ENCODE measurements at regions not wholly inside any gene's neighbourhood (a gene's known extent, or its start where the extent isn't known, plus 50 kb on each side); places are given as distances from the start of the nearest gene placed in this dataset.

GRCh38 chr12:54126696-54127537 is 61.9 kb downstream of the SMUG1 start:
- intact Hi-C loops (cut with micrococcal nuclease), result no loop called here
- 3% methylated on average over 14 of the region's 31 CpGs for WGBS (ENCODE audit: insufficient coverage)
- peaks cover 16% of the 10 kb centered on the region for H3K4me1 Mint-ChIP-seq

More at GRCh38 chr12:54126696-54127537, 61.9 kb downstream of the SMUG1 start:
- peak overlapping the region; percentile 77 for H3K4me3 Mint-ChIP-seq
- Histone ChIP-seq H3K9me3 (ENCODE audit: control extremely low read depth in 1 of 3, control insufficient read depth in 2 of 3, insufficient read depth in 1 of 3, low read length in 2 of 3) (peaks cover 0 to 15% (median 1%) of the 10 kb centered on the region in 3 donors), H4K20me1 (ENCODE audit: control insufficient read depth, insufficient read depth, low read length, poor library complexity, severe bottlenecking) (no peaks in the 10 kb centered on the region), H3K27me3 (replicated peaks in 1 of 4; ENCODE audit: control extremely low read depth in 1 of 4, control insufficient read depth in 3 of 4, insufficient read depth in 4 of 4, low read length in 3 of 4) (peaks cover 0 to 55% (median 26%) of the 10 kb centered on the region in 4 experiments), H3K27ac (ENCODE audit: low read length in 2 of 2) (no peak overlapping the region), H2AFZ (ENCODE audit: insufficient read depth, low read depth, low read length, poor library complexity, severe bottlenecking) (peak overlapping the region; percentile 63), H3K4me3 (ENCODE audit: control extremely low read depth in 1 of 5, extremely low read depth in 1 of 5, insufficient read depth in 1 of 5, low read depth in 2 of 5, low read length in 4 of 5) (peak overlapping the region in 4 of 5 experiments; percentile 13 to 57 (median 42)), H3K4me1 (ENCODE audit: control insufficient read depth in 2 of 2, insufficient read depth in 2 of 2, low read length in 2 of 2) (peaks cover 18 to 22% of the 10 kb centered on the region in 2 donors), H3K4me2 (replicated peaks; ENCODE audit: low read depth, low read length, poor library complexity, severe bottlenecking) (peak overlapping the region; percentile 80), H3K79me2 (ENCODE audit: control insufficient read depth, insufficient read depth, low read length) (no peaks in the 10 kb centered on the region), H3K36me3 (replicated peaks in 1 of 2; ENCODE audit: control extremely low read depth in 1 of 2, control insufficient read depth in 1 of 2, extremely low read depth in 1 of 2, insufficient read depth in 2 of 2, low read length in 1 of 2) (no peaks in the 10 kb centered on the region), H3K9ac (ENCODE audit: low read length) (peak overlapping the region; percentile 45)
- TF ChIP-seq CTCF (IDR thresholded peaks at IDR 0.05) (no peak), EZH2 (IDR thresholded peaks at IDR 0.05; ENCODE audit: borderline replicate concordance, insufficient read depth, low read depth, low read length, poor library complexity, severe bottlenecking) (no peak)
- H3K27ac Mint-ChIP-seq, result no peak overlapping the region
- CTCF ChIA-PET, result no interaction called here
- no peaks in the 10 kb centered on the region for H3K9me3 Mint-ChIP-seq (ENCODE audit: insufficient read depth)
- ATAC-seq (ENCODE audit: low read depth) (peak; percentile 51), DNase-seq (peak; percentile 45)
- POLR2A ChIA-PET, result no interaction called here
- H3K27me3 Mint-ChIP-seq, result peaks cover 67% of the 10 kb centered on the region

Measured in B cell (primary cell).